ENCODE measurements at regions not wholly inside any gene's neighbourhood (a gene's known extent, or its start where the extent isn't known, plus 50 kb on each side); places are given as distances from the start of the nearest gene placed in this dataset.

- Mint-ChIP-seq H3K36me3 (no peaks in the 10 kb centered on the region), H3K9me3 (peaks cover 5% of the 10 kb centered on the region; the same call in 1 of the 2 replicates), H3K4me3 (no peak overlapping the region), H3K4me1 (peaks cover 14% of the 10 kb centered on the region; the same call in 1 of the 2 replicates), H3K27ac (no peak overlapping the region), H3K27me3 (ENCODE audit: low read depth) (no peaks in the 10 kb centered on the region; the same call in 1 of the 2 replicates)
- ChIA-PET CTCF (interaction anchor here (0.6 to 0.7 kb wide), 2 partner anchors 582 to 1902 kb away, joined by 3 read pairs; no protein-coding TSS in a partner anchor), POLR2A (no interaction called here)
- ATAC-seq (no peak), DNase-seq (ENCODE audit: low spot score) (no peak)
- TF ChIP-seq EMX1 (CRISPR knock-in tag; IDR thresholded peaks at IDR 0.05) (no peak), MXD4 (CRISPR knock-in tag; IDR thresholded peaks at IDR 0.05; ENCODE audit: borderline replicate concordance) (no peak), CDX4 (CRISPR knock-in tag; IDR thresholded peaks at IDR 0.05; ENCODE audit: borderline replicate concordance) (no peak), TCF7 (CRISPR knock-in tag; IDR thresholded peaks at IDR 0.05; ENCODE audit: low read depth) (no peak), FOXJ3 (CRISPR knock-in tag; IDR thresholded peaks at IDR 0.05; ENCODE audit: borderline replicate concordance) (no peak), NFE2L1 (CRISPR knock-in tag; IDR thresholded peaks at IDR 0.05) (no peak), NFATC4 (CRISPR knock-in tag; IDR thresholded peaks at IDR 0.05) (no peak), MYBL2 (CRISPR knock-in tag; IDR thresholded peaks at IDR 0.05) (no peak), ATF1 (CRISPR knock-in tag; IDR thresholded peaks at IDR 0.05) (no peak)
- TF ChIP-seq, protein P1, sequence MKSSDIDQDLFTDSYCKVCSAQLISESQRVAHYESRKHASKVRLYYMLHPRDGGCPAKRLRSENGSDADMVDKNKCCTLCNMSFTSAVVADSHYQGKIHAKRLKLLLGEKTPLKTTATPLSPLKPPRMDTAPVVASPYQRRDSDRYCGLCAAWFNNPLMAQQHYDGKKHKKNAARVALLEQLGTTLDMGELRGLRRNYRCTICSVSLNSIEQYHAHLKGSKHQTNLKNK (CRISPR knock-in tag; IDR thresholded peaks at IDR 0.05), result no peak
- TF ChIP-seq, protein P2, sequence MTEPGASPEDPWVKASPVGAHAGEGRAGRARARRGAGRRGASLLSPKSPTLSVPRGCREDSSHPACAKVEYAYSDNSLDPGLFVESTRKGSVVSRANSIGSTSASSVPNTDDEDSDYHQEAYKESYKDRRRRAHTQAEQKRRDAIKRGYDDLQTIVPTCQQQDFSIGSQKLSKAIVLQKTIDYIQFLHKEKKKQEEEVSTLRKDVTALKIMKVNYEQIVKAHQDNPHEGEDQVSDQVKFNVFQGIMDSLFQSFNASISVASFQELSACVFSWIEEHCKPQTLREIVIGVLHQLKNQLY (CRISPR knock-in tag; IDR thresholded peaks at IDR 0.05), result no peak
These were observed 335.3 kb downstream of the SOX9 start for GRCh38 chr17:72456075-72456474.

DNA sequence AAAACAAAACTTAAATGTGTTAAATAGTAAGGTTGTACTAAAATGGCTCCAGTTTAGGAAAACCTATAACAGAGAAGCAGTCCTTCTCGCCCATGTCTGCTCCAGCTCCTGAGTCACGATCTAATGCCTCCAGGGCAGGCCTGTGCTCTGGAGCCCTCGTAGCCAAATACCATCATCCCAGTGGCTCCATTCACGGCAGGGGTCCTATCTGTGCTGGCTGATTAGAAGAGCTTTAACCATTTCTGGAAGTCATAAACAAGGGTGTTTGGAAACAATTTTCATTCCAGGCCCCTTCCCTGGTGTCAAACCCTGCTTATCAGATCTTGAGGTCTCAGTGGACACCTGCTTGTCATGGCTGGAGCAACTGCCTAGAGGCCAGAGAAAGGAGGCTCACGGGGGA lies 336.9 kb downstream of the SOX9 start:
- peaks cover 11% of the 10 kb centered on the region for H3K4me1 Mint-ChIP-seq
- POLR2A ChIA-PET, result no interaction called here
- no peak overlapping the region for H3K27ac Mint-ChIP-seq
- no peaks in the 10 kb centered on the region; the same call in 1 of the 2 replicates for H3K27me3 Mint-ChIP-seq (ENCODE audit: low read depth)
- H3K36me3 Mint-ChIP-seq, result peaks cover 7% of the 10 kb centered on the region
- no peak for DNase-seq (ENCODE audit: low spot score)
- H3K9me3 Mint-ChIP-seq, result peaks cover 10% of the 10 kb centered on the region
- ATAC-seq, result no peak
- H3K4me3 Mint-ChIP-seq, result no peak overlapping the region
- CTCF ChIA-PET, result no interaction called here
- TF ChIP-seq RELA (CRISPR knock-in tag; IDR thresholded peaks at IDR 0.05; ENCODE audit: borderline replicate concordance) (no peak), CREB1 (CRISPR knock-in tag; IDR thresholded peaks at IDR 0.05) (no peak), FOXP1 (CRISPR knock-in tag; IDR thresholded peaks at IDR 0.05; ENCODE audit: borderline replicate concordance) (no peak), ZNF317 (CRISPR knock-in tag; IDR thresholded peaks at IDR 0.05; ENCODE audit: borderline replicate concordance, low read depth) (no peak), ZNF532 (CRISPR knock-in tag; IDR thresholded peaks at IDR 0.05; ENCODE audit: borderline replicate concordance) (no peak), CDX4 (CRISPR knock-in tag; IDR thresholded peaks at IDR 0.05; ENCODE audit: borderline replicate concordance) (no peak)
- TF ChIP-seq, protein P3, sequence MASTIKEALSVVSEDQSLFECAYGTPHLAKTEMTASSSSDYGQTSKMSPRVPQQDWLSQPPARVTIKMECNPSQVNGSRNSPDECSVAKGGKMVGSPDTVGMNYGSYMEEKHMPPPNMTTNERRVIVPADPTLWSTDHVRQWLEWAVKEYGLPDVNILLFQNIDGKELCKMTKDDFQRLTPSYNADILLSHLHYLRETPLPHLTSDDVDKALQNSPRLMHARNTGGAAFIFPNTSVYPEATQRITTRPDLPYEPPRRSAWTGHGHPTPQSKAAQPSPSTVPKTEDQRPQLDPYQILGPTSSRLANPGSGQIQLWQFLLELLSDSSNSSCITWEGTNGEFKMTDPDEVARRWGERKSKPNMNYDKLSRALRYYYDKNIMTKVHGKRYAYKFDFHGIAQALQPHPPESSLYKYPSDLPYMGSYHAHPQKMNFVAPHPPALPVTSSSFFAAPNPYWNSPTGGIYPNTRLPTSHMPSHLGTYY (CRISPR knock-in tag; IDR thresholded peaks at IDR 0.05), result no peak
- TF ChIP-seq, protein P4, sequence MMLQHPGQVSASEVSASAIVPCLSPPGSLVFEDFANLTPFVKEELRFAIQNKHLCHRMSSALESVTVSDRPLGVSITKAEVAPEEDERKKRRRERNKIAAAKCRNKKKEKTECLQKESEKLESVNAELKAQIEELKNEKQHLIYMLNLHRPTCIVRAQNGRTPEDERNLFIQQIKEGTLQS (CRISPR knock-in tag; conservative IDR thresholded peaks at IDR 0.05), result no peak

Measured in WTC11 (cell line).